Activated CD4-positive, alpha-beta T cell treated with anti-CD3 and anti-CD28 coated beads, Interleukin-2, amount 10 ng/mL, durations not matched to agents 7 days and 5 days (primary cell): ENCODE measurements at regions not wholly inside any gene's neighbourhood (a gene's known extent, or its start where the extent isn't known, plus 50 kb on each side); places are given as distances from the start of the nearest gene placed in this dataset.
"Not testable (repeated sequence)": the region's sequence is repeated elsewhere in the genome, so short reads cannot be mapped to it uniquely, and the experiment has no call there.

ENCODE experiments used
- CTCF ChIA-PET: fragments of 350-600 bp; sonication (Branson Sonifier 250); formaldehyde crosslinking; loops from one replicate; lab custom pipeline; 2021; ENCODE audit warnings: antibody characterized with exemption; lab: Charles Lee
- POLR2A ChIA-PET: fragments of 350-600 bp; sonication (Branson Sonifier 250); formaldehyde crosslinking; loops from one replicate; lab custom pipeline; 2021; ENCODE audit warnings: antibody characterized with exemption; lab: Charles Lee
- DNase-seq: peaks from one replicate; pipeline ENCODE4 v3.0.0-alpha.2; 2020
- H3K27ac Mint-ChIP-seq: one replicate; pipeline ENCODE4 v1.8.0; 2021; ENCODE audit warnings: mild to moderate bottlenecking, moderate library complexity, mixed read lengths
- H3K27me3 Mint-ChIP-seq: one replicate; pipeline ENCODE4 v1.8.0; 2021; ENCODE audit warnings: mixed read lengths
- H3K36me3 Mint-ChIP-seq: one replicate; pipeline ENCODE4 v1.8.0; 2021; ENCODE audit warnings: low read depth, mixed read lengths
- H3K4me1 Mint-ChIP-seq: one replicate; pipeline ENCODE4 v1.8.0; 2021; ENCODE audit warnings: mixed read lengths
- H3K4me3 Mint-ChIP-seq: one replicate; pipeline ENCODE4 v1.8.0; 2021; ENCODE audit warnings: mild to moderate bottlenecking, moderate library complexity, mixed read lengths
- H3K9me3 Mint-ChIP-seq: one replicate; pipeline ENCODE4 v1.8.0; 2021; ENCODE audit warnings: mixed read lengths

- Mint-ChIP-seq H3K27ac (no peak overlapping the region), H3K4me3 (no peak overlapping the region), H3K27me3 (peaks cover 5% of the 10 kb centered on the region), H3K36me3 (no peaks in the 10 kb centered on the region), H3K9me3 (no peaks in the 10 kb centered on the region), H3K4me1 (no peaks in the 10 kb centered on the region)
- no peak for DNase-seq
- ChIA-PET CTCF (no interaction called here), POLR2A (no interaction called here)
These were observed 203.7 kb downstream of the IPMK start for GRCh38 chr10:58063861-58064480.

GRCh38 chr10:58058683-58059082, 209.0 kb downstream of the IPMK start:
- DNase-seq, H3K9me3 Mint-ChIP-seq, H3K27me3 Mint-ChIP-seq, CTCF ChIA-PET, POLR2A ChIA-PET, H3K27ac Mint-ChIP-seq, H3K4me1 Mint-ChIP-seq, H3K36me3 Mint-ChIP-seq, H3K4me3 Mint-ChIP-seq: not testable (repeated sequence)

- ChIA-PET POLR2A (no interaction called here), CTCF (no interaction called here)
- H3K27me3 Mint-ChIP-seq, result peaks cover 4% of the 10 kb centered on the region
- H3K36me3 Mint-ChIP-seq, result no peaks in the 10 kb centered on the region
- DNase-seq, result no peak
- no peak overlapping the region for H3K4me3 Mint-ChIP-seq
- no peaks in the 10 kb centered on the region for H3K9me3 Mint-ChIP-seq
- H3K27ac Mint-ChIP-seq, result no peak overlapping the region
- H3K4me1 Mint-ChIP-seq, result no peaks in the 10 kb centered on the region
These were observed 212.8 kb downstream of the IPMK start for GRCh38 chr10:58054881-58055280.

- POLR2A ChIA-PET, result no interaction called here
These were observed 214.9 kb downstream of the IPMK start for GRCh38 chr10:58052772-58053171.

GRCh38 chr10:58050575-58050974, 217.1 kb downstream of the IPMK start:
- H3K9me3 Mint-ChIP-seq, result no peaks in the 10 kb centered on the region
- peaks cover 4% of the 10 kb centered on the region for H3K27me3 Mint-ChIP-seq
- H3K27ac Mint-ChIP-seq, result no peak overlapping the region
- H3K36me3 Mint-ChIP-seq, result no peaks in the 10 kb centered on the region
- ChIA-PET CTCF (no interaction called here), POLR2A (no interaction called here)
- H3K4me1 Mint-ChIP-seq, result no peaks in the 10 kb centered on the region
- H3K4me3 Mint-ChIP-seq, result no peak overlapping the region
- DNase-seq, result no peak

More at GRCh38 chr10:58052772-58053171, 214.9 kb downstream of the IPMK start:
- DNase-seq, result no peak
- no peaks in the 10 kb centered on the region for H3K4me1 Mint-ChIP-seq
- CTCF ChIA-PET, result no interaction called here
- no peaks in the 10 kb centered on the region for H3K36me3 Mint-ChIP-seq
- H3K27me3 Mint-ChIP-seq, result peaks cover 4% of the 10 kb centered on the region
- no peaks in the 10 kb centered on the region for H3K9me3 Mint-ChIP-seq
- H3K4me3 Mint-ChIP-seq, result no peak overlapping the region
- no peak overlapping the region for H3K27ac Mint-ChIP-seq

- Mint-ChIP-seq H3K4me3 (no peak overlapping the region), H3K27me3 (peaks cover 4% of the 10 kb centered on the region), H3K36me3 (no peaks in the 10 kb centered on the region), H3K9me3 (no peaks in the 10 kb centered on the region), H3K27ac (no peak overlapping the region), H3K4me1 (no peaks in the 10 kb centered on the region)
- ChIA-PET POLR2A (no interaction called here), CTCF (no interaction called here)
- DNase-seq, result no peak
These were observed 218.8 kb downstream of the IPMK start for GRCh38 chr10:58048936-58049335.

GRCh38 chr10:58044072-58044471, 223.6 kb downstream of the IPMK start:
- ChIA-PET CTCF (no interaction called here), POLR2A (no interaction called here)
- H3K36me3 Mint-ChIP-seq, result no peaks in the 10 kb centered on the region
- H3K4me3 Mint-ChIP-seq, result no peak overlapping the region
- H3K27ac Mint-ChIP-seq, result no peak overlapping the region
- DNase-seq, result no peak
- no peaks in the 10 kb centered on the region for H3K9me3 Mint-ChIP-seq
- H3K27me3 Mint-ChIP-seq, result no peaks in the 10 kb centered on the region
- H3K4me1 Mint-ChIP-seq, result no peaks in the 10 kb centered on the region

GRCh38 chr10:58041901-58042300, 225.8 kb downstream of the IPMK start:
- Mint-ChIP-seq H3K9me3 (no peaks in the 10 kb centered on the region), H3K4me1 (no peaks in the 10 kb centered on the region), H3K27ac (no peak overlapping the region), H3K4me3 (no peak overlapping the region), H3K36me3 (no peaks in the 10 kb centered on the region), H3K27me3 (no peaks in the 10 kb centered on the region)
- DNase-seq, result no peak
- ChIA-PET POLR2A (no interaction called here), CTCF (no interaction called here)

GRCh38 chr10:58030208-58030607, 237.5 kb downstream of the IPMK start:
- H3K4me3 Mint-ChIP-seq, result no peak overlapping the region
- H3K36me3 Mint-ChIP-seq, result no peaks in the 10 kb centered on the region
- no peaks in the 10 kb centered on the region for H3K4me1 Mint-ChIP-seq
- H3K27me3 Mint-ChIP-seq, result no peaks in the 10 kb centered on the region
- ChIA-PET CTCF (no interaction called here), POLR2A (no interaction called here)
- H3K27ac Mint-ChIP-seq, result no peak overlapping the region
- no peak for DNase-seq
- peaks cover 2% of the 10 kb centered on the region for H3K9me3 Mint-ChIP-seq

- H3K4me3 Mint-ChIP-seq, result no peak overlapping the region
- POLR2A ChIA-PET, result no interaction called here
- no peak overlapping the region for H3K27ac Mint-ChIP-seq
These were observed 238.9 kb downstream of the IPMK start for GRCh38 chr10:58028597-58029366.

GRCh38 chr10:58027426-58027825, 240.3 kb downstream of the IPMK start:
- Mint-ChIP-seq H3K4me3 (no peak overlapping the region), H3K27me3 (no peaks in the 10 kb centered on the region), H3K4me1 (no peaks in the 10 kb centered on the region), H3K9me3 (peaks cover 3% of the 10 kb centered on the region), H3K36me3 (no peaks in the 10 kb centered on the region), H3K27ac (no peak overlapping the region)
- ChIA-PET CTCF (no interaction called here), POLR2A (no interaction called here)
- DNase-seq, result no peak

More at GRCh38 chr10:58028597-58029366, 238.9 kb downstream of the IPMK start:
- no peaks in the 10 kb centered on the region for H3K4me1 Mint-ChIP-seq
- DNase-seq, result no peak
- H3K27me3 Mint-ChIP-seq, result no peaks in the 10 kb centered on the region
- H3K9me3 Mint-ChIP-seq, result peaks cover 3% of the 10 kb centered on the region
- no peaks in the 10 kb centered on the region for H3K36me3 Mint-ChIP-seq
- CTCF ChIA-PET, result no interaction called here

- Mint-ChIP-seq H3K4me3 (no peak overlapping the region), H3K36me3 (no peaks in the 10 kb centered on the region), H3K27ac (no peak overlapping the region), H3K4me1 (no peaks in the 10 kb centered on the region), H3K9me3 (peaks cover 6% of the 10 kb centered on the region), H3K27me3 (no peaks in the 10 kb centered on the region)
- DNase-seq, result no peak
- ChIA-PET POLR2A (no interaction called here), CTCF (no interaction called here)
These were observed 241.7 kb downstream of the IPMK start for GRCh38 chr10:58026036-58026435.

- ChIA-PET CTCF (no interaction called here), POLR2A (no interaction called here)
- no peak for DNase-seq
- Mint-ChIP-seq H3K36me3 (no peaks in the 10 kb centered on the region), H3K27ac (no peak overlapping the region), H3K4me3 (no peak overlapping the region), H3K4me1 (no peaks in the 10 kb centered on the region), H3K27me3 (no peaks in the 10 kb centered on the region), H3K9me3 (peaks cover 6% of the 10 kb centered on the region)
These were observed 244.2 kb downstream of the IPMK start for GRCh38 chr10:58023341-58024073.
